ENCODE measurements at regions not wholly inside any gene's neighbourhood (a gene's known extent, or its start where the extent isn't known, plus 50 kb on each side); places are given as distances from the start of the nearest gene placed in this dataset.

- DNase-seq (no peak), ATAC-seq (ENCODE audit: insufficient read depth, low FRiP score) (no peak)
- Histone ChIP-seq H3K4me1 (ENCODE audit: control insufficient read depth in 5 of 5, insufficient read depth in 5 of 5, low read length in 5 of 5) (peaks cover 0 to 3% (median 0%) of the 10 kb centered on the region in 5 donors), H3K36me3 (ENCODE audit: control insufficient read depth in 4 of 4, insufficient read depth in 4 of 4, low read length in 4 of 4) (no peaks in the 10 kb centered on the region), H3K9ac (ENCODE audit: insufficient read depth in 1 of 2, low read length in 2 of 2) (no peak overlapping the region), H3K27ac (ENCODE audit: low read depth in 1 of 2, low read length in 1 of 2) (no peak overlapping the region), H3K27me3 (ENCODE audit: control insufficient read depth in 3 of 3, insufficient read depth in 3 of 3, low read length in 2 of 3) (no peaks in the 10 kb centered on the region), H3K4me3 (no peak overlapping the region), H3K9me3 (ENCODE audit: control insufficient read depth in 4 of 4, insufficient read depth in 3 of 4, low read length in 3 of 4) (peaks cover 0 to 2% (median 0%) of the 10 kb centered on the region in 4 donors)
- 89 to 94% methylated on average over 3 of the region's 3 CpGs for WGBS, 2 donors
- no peak for TF ChIP-seq CTCF (IDR thresholded peaks at IDR 0.05; ENCODE audit: control extremely low read depth, extremely low read depth)
Measured at GRCh38 chr7:41445946-41446345, 256.9 kb downstream of the INHBA start.

GRCh38 chr7:41445432-41445831 lies 257.5 kb downstream of the INHBA start:
- Histone ChIP-seq H3K9me3 (ENCODE audit: control insufficient read depth in 4 of 4, insufficient read depth in 3 of 4, low read length in 3 of 4) (peaks cover 0 to 2% (median 0%) of the 10 kb centered on the region in 4 donors), H3K4me3 (no peak overlapping the region), H3K4me1 (ENCODE audit: control insufficient read depth in 5 of 5, insufficient read depth in 5 of 5, low read length in 5 of 5) (peaks cover 0 to 3% (median 0%) of the 10 kb centered on the region in 5 donors), H3K27me3 (ENCODE audit: control insufficient read depth in 3 of 3, insufficient read depth in 3 of 3, low read length in 2 of 3) (no peaks in the 10 kb centered on the region), H3K36me3 (ENCODE audit: control insufficient read depth in 4 of 4, insufficient read depth in 4 of 4, low read length in 4 of 4) (no peaks in the 10 kb centered on the region), H3K9ac (ENCODE audit: insufficient read depth in 1 of 2, low read length in 2 of 2) (no peak overlapping the region), H3K27ac (ENCODE audit: low read depth in 1 of 2, low read length in 1 of 2) (no peak overlapping the region)
- no peak for ATAC-seq (ENCODE audit: insufficient read depth, low FRiP score)
- no peak for DNase-seq
- WGBS, 2 donors, result 95 to 97% methylated on average over 1 of the region's 1 CpG
- TF ChIP-seq CTCF (IDR thresholded peaks at IDR 0.05; ENCODE audit: control extremely low read depth, extremely low read depth), result no peak

- Histone ChIP-seq H3K9me3 (ENCODE audit: control insufficient read depth in 4 of 4, insufficient read depth in 3 of 4, low read length in 3 of 4) (no peaks in the 10 kb centered on the region), H3K36me3 (ENCODE audit: control insufficient read depth in 4 of 4, insufficient read depth in 4 of 4, low read length in 4 of 4) (no peaks in the 10 kb centered on the region), H3K4me3 (no peak overlapping the region), H3K4me1 (ENCODE audit: control insufficient read depth in 5 of 5, insufficient read depth in 5 of 5, low read length in 5 of 5) (no peaks in the 10 kb centered on the region), H3K9ac (ENCODE audit: insufficient read depth in 1 of 2, low read length in 2 of 2) (no peak overlapping the region), H3K27ac (ENCODE audit: low read depth in 1 of 2, low read length in 1 of 2) (no peak overlapping the region), H3K27me3 (ENCODE audit: control insufficient read depth in 3 of 3, insufficient read depth in 3 of 3, low read length in 2 of 3) (no peaks in the 10 kb centered on the region)
- 69 to 80% methylated on average over 7 of the region's 7 CpGs for WGBS, 2 donors
- DNase-seq (no peak), ATAC-seq (ENCODE audit: insufficient read depth, low FRiP score) (no peak)
- TF ChIP-seq CTCF (IDR thresholded peaks at IDR 0.05; ENCODE audit: control extremely low read depth, extremely low read depth), result no peak
Measured at GRCh38 chr7:41439515-41439879, 263.4 kb downstream of the INHBA start.
